Left lung (tissue), 4 donors: ENCODE measurements at regions not wholly inside any gene's neighbourhood (a gene's known extent, or its start where the extent isn't known, plus 50 kb on each side); places are given as distances from the start of the nearest gene placed in this dataset.
A peak's percentile ranks its signal among the peaks of the same experiment; 100 is the strongest.

Source experiments
- ATAC-seq: fragments of 200-7000 bp; cut with Tn5 transposase; one replicate; pipeline ENCODE4 v1.9.1; 2020; ENCODE audit warnings: moderate library complexity
- DNase-seq, 4 donors: peaks; one replicate each; pipeline ENCODE4 v3.0.0-alpha.2; 2013 to 2020
- H3K27ac ChIP-seq, 2 donors: fragments of 200-600 bp; sonication (generic) in 1 of 2; one replicate each; pipeline versions ENCODE4 v1.5.0 to v1.8.0; 2020 to 2021
- H3K27me3 ChIP-seq, 2 donors: fragments of 200-600 bp; sonication (generic) in 1 of 2; one replicate each; pipeline versions ENCODE4 v1.5.0 to v1.8.0; 2020 to 2021
- H3K36me3 ChIP-seq, 2 donors: fragments of 200-600 bp; sonication (generic) in 1 of 2; one replicate each; pipeline versions ENCODE4 v1.5.0 to v1.8.0; 2020 to 2021
- H3K4me1 ChIP-seq, 2 donors: fragments of 200-600 bp; one replicate each; pipeline ENCODE4 v1.8.0; 2021
- H3K4me3 ChIP-seq, 2 donors: fragments of 200-600 bp; sonication (generic) in 1 of 2; one replicate each; pipeline versions ENCODE4 v1.5.0 to v1.8.0; 2020 to 2021; ENCODE audit warnings: mild to moderate bottlenecking in 1 of 2
- H3K9me3 ChIP-seq, 2 donors: fragments of 200-600 bp; sonication (generic) in 1 of 2; one replicate each; pipeline versions ENCODE4 v1.5.0 to v1.8.0; 2020 to 2021
- CTCF ChIP-seq, 2 donors: fragments of 200-600 bp; sonication (generic) in 1 of 2; IDR thresholded peaks; one replicate each; pipeline versions ENCODE4 v1.5.0 to v1.8.0; 2021; ENCODE audit warnings: antibody characterized with exemption in 2 of 2
- intact Hi-C, 2 donors: fragments of 100-400 bp; cut with DNase I; formaldehyde crosslinking; loops; one replicate each; pipeline versions ENCODE4 v1.11.2 to v1.14.2; 2022
- donor health status: DM: no; HTN: yes; CAD: no.
- donor health status: DM: no; HTN: no; CAD: no.

GRCh38 chr5:135217669-135218485 lies 181.2 kb downstream of the MACROH2A1 start:
- no peak for DNase-seq
- no peak overlapping the region for H3K27ac ChIP-seq
- no peak overlapping the region for H3K4me3 ChIP-seq
- H3K4me1 ChIP-seq, result peaks cover 0 to 13% of the 10 kb centered on the region in 2 donors
- TF ChIP-seq CTCF (IDR thresholded peaks at IDR 0.05), result no peak
- H3K27me3 ChIP-seq, result no peaks in the 10 kb centered on the region
- H3K9me3 ChIP-seq, result no peaks in the 10 kb centered on the region
- intact Hi-C loops, result no loop called here
- H3K36me3 ChIP-seq, result no peaks in the 10 kb centered on the region
- ATAC-seq, result no peak

- DNase-seq (no peak), ATAC-seq (no peak)
- no peaks in the 10 kb centered on the region for H3K36me3 ChIP-seq
- no peak overlapping the region for H3K4me3 ChIP-seq
- no peaks in the 10 kb centered on the region for H3K9me3 ChIP-seq
- intact Hi-C loops, result no loop called here
- H3K27me3 ChIP-seq, result no peaks in the 10 kb centered on the region
- peaks cover 0 to 13% of the 10 kb centered on the region in 2 donors for H3K4me1 ChIP-seq
- TF ChIP-seq CTCF (IDR thresholded peaks at IDR 0.05), result no peak
- H3K27ac ChIP-seq, result no peak overlapping the region
Observed at GRCh38 chr5:135216471-135217343, 182.3 kb downstream of the MACROH2A1 start.

- H3K4me3 ChIP-seq, result no peak overlapping the region
- DNase-seq, result no peak
- peaks cover 0 to 13% of the 10 kb centered on the region in 2 donors for H3K4me1 ChIP-seq
- ATAC-seq, result no peak
- no peaks in the 10 kb centered on the region for H3K9me3 ChIP-seq
- no peaks in the 10 kb centered on the region for H3K36me3 ChIP-seq
- TF ChIP-seq CTCF (IDR thresholded peaks at IDR 0.05), result no peak
- no peaks in the 10 kb centered on the region for H3K27me3 ChIP-seq
- no peak overlapping the region for H3K27ac ChIP-seq
- intact Hi-C loops, result no loop called here
Observed at GRCh38 chr5:135215617-135216470, 181.8 kb upstream of the PITX1 start.

GRCh38 chr5:135214897-135215616 lies 181.0 kb upstream of the PITX1 start:
- no peaks in the 10 kb centered on the region for H3K36me3 ChIP-seq
- DNase-seq (no peak), ATAC-seq (peak; percentile 66)
- no peaks in the 10 kb centered on the region for H3K27me3 ChIP-seq
- peaks cover 0 to 13% of the 10 kb centered on the region in 2 donors for H3K4me1 ChIP-seq
- no peak for TF ChIP-seq CTCF (IDR thresholded peaks at IDR 0.05)
- no peaks in the 10 kb centered on the region for H3K9me3 ChIP-seq
- intact Hi-C loops, result no loop called here
- no peak overlapping the region for H3K4me3 ChIP-seq
- no peak overlapping the region for H3K27ac ChIP-seq
